Keratinocyte (primary cell): ENCODE measurements at regions not wholly inside any gene's neighbourhood (a gene's known extent, or its start where the extent isn't known, plus 50 kb on each side); places are given as distances from the start of the nearest gene placed in this dataset.

ENCODE experiments used
- CTCF ChIP-seq, 3 experiments: IDR thresholded peaks in 1 of 3; conservative IDR thresholded peaks in 1 of 3; optimal IDR thresholded peaks in 1 of 3; 2 replicates in 2 of 3; 3 replicates in 1 of 3; pipeline versions ENCODE3 to v1.5.1; 2011; ENCODE audit warnings: low read length in 3 of 3, mild to moderate bottlenecking in 3 of 3, moderate library complexity in 2 of 3, control low read depth in 1 of 3, inconsistent platforms in 1 of 3; ENCODE audit not compliant: insufficient read depth in 2 of 3; ENCODE audit errors: extremely low read depth in 1 of 3
- EZH2 ChIP-seq: IDR thresholded peaks from one replicate; pipeline ENCODE4 v1.6.1; 2012; ENCODE audit warnings: inconsistent platforms, mild to moderate bottlenecking, low read length, moderate library complexity

GRCh38 chr13:84481958-84482357 is 599.7 kb upstream of the SLITRK1 start:
- TF ChIP-seq CTCF (optimal IDR thresholded peaks at IDR 0.05 in 1 of 3, IDR thresholded peaks at IDR 0.05 in 1 of 3, conservative IDR thresholded peaks at IDR 0.05 in 1 of 3; ENCODE audit: extremely low read depth in 1 of 3, insufficient read depth in 2 of 3, low read length in 3 of 3) (no peak), EZH2 (no peak)
